ENCODE measurements at regions not wholly inside any gene's neighbourhood (a gene's known extent, or its start where the extent isn't known, plus 50 kb on each side); places are given as distances from the start of the nearest gene placed in this dataset.

DNA sequence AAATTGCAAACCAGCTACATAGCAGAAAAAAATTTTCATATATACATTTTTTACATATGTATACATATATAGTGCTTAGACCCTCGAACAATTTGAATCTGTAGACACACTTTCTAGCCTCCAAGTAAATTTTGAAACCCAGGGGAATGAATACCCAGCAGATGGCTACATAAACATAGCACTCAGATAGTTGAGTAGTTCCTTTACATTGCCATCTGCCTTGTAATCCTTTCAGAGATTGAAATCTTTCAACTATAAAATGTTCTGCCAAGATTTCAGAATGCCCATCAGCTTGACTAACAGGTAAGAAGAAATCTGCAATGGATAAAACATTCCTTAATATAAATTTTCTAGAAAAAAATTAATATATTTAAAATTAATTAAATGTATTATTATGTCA, 1333.5 kb upstream of the CADM2 start:
- intact Hi-C loops (cut with micrococcal nuclease; ENCODE audit: unreplicated experiment): no loop called here
- Histone ChIP-seq H3K27me3 (replicated peaks; ENCODE audit: control insufficient read depth, insufficient read depth, low read length) (no peaks in the 10 kb centered on the region), H3K4me1 (no peaks in the 10 kb centered on the region), H3K4me3 (ENCODE audit: low read depth, low read length) (no peak overlapping the region), H3K9me3 (no peaks in the 10 kb centered on the region), H3K36me3 (ENCODE audit: control insufficient read depth, insufficient read depth, low read length) (no peaks in the 10 kb centered on the region)
- ChIA-PET POLR2A (no interaction called here), CTCF (no interaction called here)
- Mint-ChIP-seq H3K9me3 (ENCODE audit: unreplicated experiment) (no peaks in the 10 kb centered on the region), H3K27ac (ENCODE audit: unreplicated experiment) (no peak overlapping the region), H3K4me3 (ENCODE audit: unreplicated experiment) (no peak overlapping the region), H3K36me3 (ENCODE audit: insufficient read depth, unreplicated experiment) (no peaks in the 10 kb centered on the region), H3K4me1 (ENCODE audit: low read depth, unreplicated experiment) (no peaks in the 10 kb centered on the region), H3K27me3 (ENCODE audit: insufficient read depth, unreplicated experiment) (no peaks in the 10 kb centered on the region)
- no TSS peak for BruUV-seq (replicated peaks)
- TF ChIP-seq, protein P1, sequence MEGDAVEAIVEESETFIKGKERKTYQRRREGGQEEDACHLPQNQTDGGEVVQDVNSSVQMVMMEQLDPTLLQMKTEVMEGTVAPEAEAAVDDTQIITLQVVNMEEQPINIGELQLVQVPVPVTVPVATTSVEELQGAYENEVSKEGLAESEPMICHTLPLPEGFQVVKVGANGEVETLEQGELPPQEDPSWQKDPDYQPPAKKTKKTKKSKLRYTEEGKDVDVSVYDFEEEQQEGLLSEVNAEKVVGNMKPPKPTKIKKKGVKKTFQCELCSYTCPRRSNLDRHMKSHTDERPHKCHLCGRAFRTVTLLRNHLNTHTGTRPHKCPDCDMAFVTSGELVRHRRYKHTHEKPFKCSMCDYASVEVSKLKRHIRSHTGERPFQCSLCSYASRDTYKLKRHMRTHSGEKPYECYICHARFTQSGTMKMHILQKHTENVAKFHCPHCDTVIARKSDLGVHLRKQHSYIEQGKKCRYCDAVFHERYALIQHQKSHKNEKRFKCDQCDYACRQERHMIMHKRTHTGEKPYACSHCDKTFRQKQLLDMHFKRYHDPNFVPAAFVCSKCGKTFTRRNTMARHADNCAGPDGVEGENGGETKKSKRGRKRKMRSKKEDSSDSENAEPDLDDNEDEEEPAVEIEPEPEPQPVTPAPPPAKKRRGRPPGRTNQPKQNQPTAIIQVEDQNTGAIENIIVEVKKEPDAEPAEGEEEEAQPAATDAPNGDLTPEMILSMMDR (IDR thresholded peaks at IDR 0.05; ENCODE audit: insufficient read depth in 1 of 2, low read depth in 1 of 2, low read length in 1 of 2, severe bottlenecking in 1 of 2, unreplicated experiment in 1 of 2): no peak
- no peak for DNase-seq

DNA sequence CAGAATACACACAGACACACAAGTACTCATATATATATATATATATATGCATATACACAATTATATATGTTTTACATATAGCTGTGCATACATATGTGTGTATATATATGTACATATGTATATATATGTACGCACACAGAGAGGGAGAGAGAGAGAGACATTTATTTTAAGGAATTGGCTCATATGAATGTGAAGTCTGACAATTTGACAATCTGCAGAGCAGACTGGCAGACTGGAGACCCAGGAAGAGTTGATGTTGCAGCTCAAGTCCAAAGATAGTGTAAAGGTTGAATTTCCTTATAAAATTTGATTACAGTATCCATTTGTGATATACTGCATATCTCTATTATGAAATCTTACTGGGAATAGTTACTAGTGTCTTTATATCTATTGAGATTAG, 1330.3 kb upstream of the CADM2 start:
- TF ChIP-seq, protein P1 (IDR thresholded peaks at IDR 0.05; ENCODE audit: insufficient read depth in 1 of 2, low read depth in 1 of 2, low read length in 1 of 2, severe bottlenecking in 1 of 2, unreplicated experiment in 1 of 2): no peak
- CTCF ChIA-PET: no interaction called here
- BruUV-seq (replicated peaks): no TSS peak
- H3K9me3 ChIP-seq: no peaks in the 10 kb centered on the region
- no peaks in the 10 kb centered on the region for H3K27me3 ChIP-seq (replicated peaks; ENCODE audit: control insufficient read depth, insufficient read depth, low read length)
- Mint-ChIP-seq H3K9me3 (ENCODE audit: unreplicated experiment) (no peaks in the 10 kb centered on the region), H3K27me3 (ENCODE audit: insufficient read depth, unreplicated experiment) (no peaks in the 10 kb centered on the region), H3K4me1 (ENCODE audit: low read depth, unreplicated experiment) (no peaks in the 10 kb centered on the region), H3K27ac (ENCODE audit: unreplicated experiment) (no peak overlapping the region), H3K36me3 (ENCODE audit: insufficient read depth, unreplicated experiment) (no peaks in the 10 kb centered on the region), H3K4me3 (ENCODE audit: unreplicated experiment) (no peak overlapping the region)
- POLR2A ChIA-PET: interaction anchor here (0.5 kb wide), 1 partner anchor 85 kb away, joined by 3 read pairs; no protein-coding TSS in a partner anchor
- H3K4me1 ChIP-seq: no peaks in the 10 kb centered on the region
- H3K36me3 ChIP-seq (ENCODE audit: control insufficient read depth, insufficient read depth, low read length): no peaks in the 10 kb centered on the region
- DNase-seq: no peak
- H3K4me3 ChIP-seq (ENCODE audit: low read depth, low read length): no peak overlapping the region
- intact Hi-C loops (cut with micrococcal nuclease; ENCODE audit: unreplicated experiment): no loop called here

DNA sequence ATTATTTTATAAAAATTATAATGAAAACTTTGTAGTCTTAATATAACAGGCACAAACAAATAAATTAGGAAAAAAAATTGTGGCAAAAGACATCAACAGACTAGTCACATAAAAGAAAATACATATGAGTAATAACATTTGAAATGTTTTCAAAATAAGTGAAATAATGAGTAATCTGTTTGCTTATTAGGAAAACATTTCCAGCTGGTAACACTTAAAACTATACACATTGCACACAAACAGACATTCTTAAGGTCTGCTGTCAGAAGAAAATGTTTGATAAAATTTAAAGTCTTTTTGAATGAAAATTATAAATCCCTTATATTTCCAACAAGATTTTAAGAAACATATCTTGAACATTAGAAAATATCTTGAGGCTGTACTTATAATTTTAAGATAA, 1326.3 kb upstream of the CADM2 start:
- TF ChIP-seq, protein P1 (IDR thresholded peaks at IDR 0.05; ENCODE audit: insufficient read depth in 1 of 2, low read depth in 1 of 2, low read length in 1 of 2, severe bottlenecking in 1 of 2, unreplicated experiment in 1 of 2): no peak
- H3K27me3 Mint-ChIP-seq (ENCODE audit: insufficient read depth, unreplicated experiment): no peaks in the 10 kb centered on the region
- ChIA-PET POLR2A (no interaction called here), CTCF (no interaction called here)
- no peak overlapping the region for H3K27ac Mint-ChIP-seq (ENCODE audit: unreplicated experiment)
- Histone ChIP-seq H3K4me3 (ENCODE audit: low read depth, low read length) (no peak overlapping the region), H3K27me3 (replicated peaks; ENCODE audit: control insufficient read depth, insufficient read depth, low read length) (no peaks in the 10 kb centered on the region), H3K36me3 (ENCODE audit: control insufficient read depth, insufficient read depth, low read length) (no peaks in the 10 kb centered on the region), H3K9me3 (no peaks in the 10 kb centered on the region), H3K4me1 (no peaks in the 10 kb centered on the region)
- no peaks in the 10 kb centered on the region for H3K4me1 Mint-ChIP-seq (ENCODE audit: low read depth, unreplicated experiment)
- no peak for DNase-seq
- intact Hi-C loops (cut with micrococcal nuclease; ENCODE audit: unreplicated experiment): no loop called here
- no TSS peak for BruUV-seq (replicated peaks)
- H3K9me3 Mint-ChIP-seq (ENCODE audit: unreplicated experiment): no peaks in the 10 kb centered on the region
- H3K36me3 Mint-ChIP-seq (ENCODE audit: insufficient read depth, unreplicated experiment): no peaks in the 10 kb centered on the region
- no peak overlapping the region for H3K4me3 Mint-ChIP-seq (ENCODE audit: unreplicated experiment)
